GM10248 (cell line): ENCODE measurements at regions not wholly inside any gene's neighbourhood (a gene's known extent, or its start where the extent isn't known, plus 50 kb on each side); places are given as distances from the start of the nearest gene placed in this dataset.

Experiments
- CTCF ChIA-PET: fragments of 300-600 bp; sonication (Branson Sonifier 250); formaldehyde crosslinking; extraction: SDS; loops from one replicate; lab custom pipeline; 2021; ENCODE audit warnings: antibody characterized with exemption; lab: Yijun Ruan, JAX
- POLR2A ChIA-PET: fragments of 350-650 bp; sonication (Branson Sonifier 250); formaldehyde crosslinking; extraction: SDS; loops from one replicate; lab custom pipeline; 2020; ENCODE audit warnings: antibody characterized with exemption; lab: Yijun Ruan, JAX
- DNase-seq: peaks from one replicate; pipeline ENCODE4 v3.0.0; 2012; ENCODE audit errors: extremely low spot score
- CTCF ChIP-seq: IDR thresholded peaks from 2 replicates; pipeline ENCODE4 v1.5.1; 2012; ENCODE audit warnings: mild to moderate bottlenecking, low read depth; ENCODE audit errors: extremely low read depth, missing control alignments, control extremely low read depth

GRCh38 chr4:127211650-127212560, 420.9 kb upstream of the INTU start:
- DNase-seq = no peak
- CTCF ChIA-PET = no interaction called here
- TF ChIP-seq CTCF = no peak
- POLR2A ChIA-PET = no interaction called here

- TF ChIP-seq CTCF = no peak
- no peak for DNase-seq
- CTCF ChIA-PET = no interaction called here
- POLR2A ChIA-PET = no interaction called here
Observed at GRCh38 chr4:127212701-127213100, 420.1 kb upstream of the INTU start.

DNA sequence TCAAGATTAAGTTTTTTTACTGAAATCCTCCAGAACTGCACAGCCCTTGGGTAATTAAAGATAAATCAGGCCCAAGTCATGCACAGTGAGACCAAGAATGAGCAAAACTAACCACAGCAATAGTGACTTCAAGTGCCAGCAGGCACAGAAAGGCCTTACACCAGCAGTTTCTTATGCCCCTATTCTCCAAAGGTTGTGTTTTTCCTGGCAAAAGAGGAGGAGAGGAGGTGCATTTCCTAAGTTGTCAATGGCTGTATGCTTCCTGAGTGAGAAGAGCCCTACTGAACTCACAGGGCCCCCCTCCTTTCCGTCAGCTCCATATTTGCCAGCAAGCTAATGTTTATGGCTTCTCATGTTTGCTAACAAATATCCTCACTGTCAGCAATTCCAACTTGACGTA, 418.7 kb upstream of the INTU start:
- TF ChIP-seq CTCF = no peak
- no peak for DNase-seq
- CTCF ChIA-PET = no interaction called here
- POLR2A ChIA-PET = no interaction called here

- no peak for DNase-seq
- ChIA-PET CTCF (no interaction called here), POLR2A (no interaction called here)
- no peak for TF ChIP-seq CTCF
Observed at GRCh38 chr4:127214931-127215330, 417.8 kb upstream of the INTU start.

DNA sequence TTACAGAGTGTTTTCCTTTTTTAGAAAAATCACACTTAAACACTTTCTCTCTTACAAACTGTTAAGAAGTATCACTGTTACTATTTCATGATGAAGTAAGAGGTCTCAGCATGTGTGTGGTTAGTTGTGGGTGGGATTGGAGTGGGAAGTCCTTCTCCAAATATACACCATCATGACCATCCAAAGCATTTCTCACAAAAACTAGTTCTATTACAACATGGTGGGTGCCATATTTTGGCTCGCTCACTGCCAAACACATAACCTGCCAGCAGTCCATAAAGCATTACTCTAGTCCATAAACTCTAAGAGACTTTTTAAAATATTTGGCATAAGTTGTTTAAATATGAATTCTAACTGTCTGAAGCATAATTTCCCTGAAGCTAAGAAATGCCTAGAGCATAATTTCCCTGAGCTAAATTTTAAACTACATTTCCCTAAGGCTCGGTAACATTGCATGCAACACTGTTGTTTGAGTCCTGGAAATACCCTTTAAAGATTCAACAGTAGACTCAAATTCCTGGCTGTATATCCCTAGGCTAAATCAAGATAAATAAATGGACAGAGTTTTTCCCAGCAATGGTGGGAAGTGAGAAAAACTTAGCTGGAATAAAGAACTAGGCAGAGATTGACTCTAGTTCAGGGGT, 415.0 kb upstream of the INTU start:
- TF ChIP-seq CTCF = no peak
- no peak for DNase-seq
- ChIA-PET POLR2A (no interaction called here), CTCF (interaction anchor here (1.1 kb wide), 1 partner anchor 23 kb away, joined by 3 read pairs; no protein-coding TSS in a partner anchor)

DNA sequence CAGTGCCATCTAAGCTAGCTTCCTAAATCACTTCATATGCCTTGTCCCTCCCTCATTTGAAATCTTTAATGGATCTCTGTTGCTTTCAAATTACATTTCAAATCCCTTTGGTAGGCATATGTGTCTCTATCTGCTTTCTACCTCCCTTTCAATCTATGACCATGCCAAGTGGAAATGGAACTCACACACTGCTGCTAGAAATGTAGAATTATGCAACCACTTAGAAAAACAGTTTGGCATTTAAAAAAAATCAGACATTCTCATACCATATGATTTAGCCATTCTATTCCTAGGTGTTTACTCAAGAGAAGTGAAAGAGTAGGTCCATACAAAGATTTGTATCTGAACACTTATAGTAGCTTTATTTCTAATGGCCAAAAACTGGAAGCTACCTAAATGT, 413.5 kb upstream of the INTU start:
- POLR2A ChIA-PET = no interaction called here
- DNase-seq = no peak

More for the DNA sequence above, 413.5 kb upstream of the INTU start:
- TF ChIP-seq CTCF = no peak
- CTCF ChIA-PET = no interaction called here
